Nephron (organoid): ENCODE measurements at regions not wholly inside any gene's neighbourhood (a gene's known extent, or its start where the extent isn't known, plus 50 kb on each side); places are given as distances from the start of the nearest gene placed in this dataset.

ENCODE experiments used
- H3K27ac Mint-ChIP-seq, 3 experiments: 2 replicates each; pipeline ENCODE4 v1.8.0; 2020; ENCODE audit warnings: mixed read lengths in 3 of 3, mild to moderate bottlenecking in 2 of 3, moderate library complexity in 1 of 3
- H3K27me3 Mint-ChIP-seq: 2 replicates; pipeline ENCODE4 v1.8.0; 2021; ENCODE audit warnings: low read depth, mild to moderate bottlenecking, moderate library complexity, mixed read lengths
- H3K36me3 Mint-ChIP-seq: 2 replicates; pipeline ENCODE4 v1.8.0; 2020; ENCODE audit warnings: low read depth, mixed read lengths
- H3K4me1 Mint-ChIP-seq: 2 replicates; pipeline ENCODE4 v1.8.0; 2020; ENCODE audit warnings: mixed read lengths
- H3K4me3 Mint-ChIP-seq, 3 experiments: 2 replicates each; pipeline ENCODE4 v1.8.0; 2020; ENCODE audit warnings: mild to moderate bottlenecking in 3 of 3, mixed read lengths in 3 of 3, moderate library complexity in 2 of 3
- H3K9me3 Mint-ChIP-seq: 2 replicates; pipeline ENCODE4 v1.8.0; 2020; ENCODE audit warnings: mixed read lengths
- TF ChIP-seq, protein P1 (sequence below), 3 experiments: fragments of 200-600 bp; sonication (generic); IDR thresholded peaks; one replicate each; pipeline ENCODE4 v1.5.0; 2021; ENCODE audit warnings: antibody characterized with exemption in 3 of 3; ENCODE audit not compliant: unreplicated experiment in 3 of 3

DNA sequence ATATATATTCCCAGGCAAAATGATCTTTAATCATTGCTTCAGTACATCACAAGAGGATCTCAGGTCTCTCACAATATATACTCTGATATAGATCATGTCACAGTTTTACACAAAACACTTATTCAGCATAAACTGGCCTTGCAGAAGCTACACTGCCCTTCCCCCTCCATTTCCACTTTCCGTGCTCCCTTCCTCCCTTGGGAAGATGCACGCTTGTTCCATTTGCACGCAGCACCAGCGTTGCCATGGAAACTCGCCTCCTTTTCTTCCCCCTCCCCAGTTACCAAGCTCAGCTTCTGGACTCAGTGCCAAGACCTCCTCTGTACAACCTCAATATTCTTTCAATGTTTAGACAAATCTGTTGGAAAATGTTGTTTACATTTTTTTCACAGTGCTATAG is 154.6 kb downstream of the RFPL4B start:
- Mint-ChIP-seq H3K9me3 (peaks cover 1% of the 10 kb centered on the region), H3K27ac (peak overlapping the region; percentile 7 to 81 (median 63)), H3K4me1 (peaks cover 26% of the 10 kb centered on the region), H3K36me3 (no peaks in the 10 kb centered on the region), H3K27me3 (no peaks in the 10 kb centered on the region), H3K4me3 (peak overlapping the region; percentile 21 to 37 (median 28))
- TF ChIP-seq, protein P1, sequence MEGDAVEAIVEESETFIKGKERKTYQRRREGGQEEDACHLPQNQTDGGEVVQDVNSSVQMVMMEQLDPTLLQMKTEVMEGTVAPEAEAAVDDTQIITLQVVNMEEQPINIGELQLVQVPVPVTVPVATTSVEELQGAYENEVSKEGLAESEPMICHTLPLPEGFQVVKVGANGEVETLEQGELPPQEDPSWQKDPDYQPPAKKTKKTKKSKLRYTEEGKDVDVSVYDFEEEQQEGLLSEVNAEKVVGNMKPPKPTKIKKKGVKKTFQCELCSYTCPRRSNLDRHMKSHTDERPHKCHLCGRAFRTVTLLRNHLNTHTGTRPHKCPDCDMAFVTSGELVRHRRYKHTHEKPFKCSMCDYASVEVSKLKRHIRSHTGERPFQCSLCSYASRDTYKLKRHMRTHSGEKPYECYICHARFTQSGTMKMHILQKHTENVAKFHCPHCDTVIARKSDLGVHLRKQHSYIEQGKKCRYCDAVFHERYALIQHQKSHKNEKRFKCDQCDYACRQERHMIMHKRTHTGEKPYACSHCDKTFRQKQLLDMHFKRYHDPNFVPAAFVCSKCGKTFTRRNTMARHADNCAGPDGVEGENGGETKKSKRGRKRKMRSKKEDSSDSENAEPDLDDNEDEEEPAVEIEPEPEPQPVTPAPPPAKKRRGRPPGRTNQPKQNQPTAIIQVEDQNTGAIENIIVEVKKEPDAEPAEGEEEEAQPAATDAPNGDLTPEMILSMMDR (IDR thresholded peaks at IDR 0.05; ENCODE audit: unreplicated experiment in 3 of 3): no peak

DNA sequence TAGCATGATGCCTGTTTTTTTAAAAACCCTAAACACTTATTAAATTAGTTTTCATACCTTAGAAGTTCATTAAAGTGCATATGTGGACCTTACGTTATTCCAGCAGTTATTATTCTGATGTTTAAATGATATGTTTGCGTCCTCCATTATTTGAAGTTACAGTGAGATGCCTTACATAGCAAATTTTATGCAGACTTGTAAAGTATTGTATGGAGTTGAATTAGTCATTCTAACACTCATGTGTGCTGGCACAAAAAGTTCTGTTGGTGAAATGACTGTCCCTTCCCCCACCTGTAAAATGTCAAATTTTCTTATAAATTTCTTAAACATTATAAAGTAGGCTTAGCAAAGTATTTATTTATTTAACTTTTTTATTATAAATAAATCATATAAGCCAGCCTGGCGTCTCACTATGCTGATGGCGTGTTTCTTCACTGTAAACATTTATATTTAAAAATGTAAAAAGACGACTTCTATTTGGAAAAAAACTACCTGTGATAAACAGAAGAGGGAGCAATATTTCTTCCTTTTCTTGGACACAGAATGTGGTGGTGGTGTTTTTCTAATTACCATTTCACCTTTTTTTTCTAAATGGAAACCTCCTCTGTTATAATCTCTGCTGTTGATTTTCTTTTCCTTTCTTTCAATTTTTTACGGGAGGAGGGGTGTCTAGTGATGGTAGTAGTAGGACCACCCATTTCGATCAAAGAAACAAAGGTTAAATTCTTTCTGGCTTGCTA is 155.4 kb downstream of the RFPL4B start:
- no peaks in the 10 kb centered on the region for H3K27me3 Mint-ChIP-seq
- TF ChIP-seq, protein P1 (IDR thresholded peaks at IDR 0.05; ENCODE audit: unreplicated experiment in 3 of 3): peak; percentile 39 to 52 (median 43)
- peaks cover 26% of the 10 kb centered on the region for H3K4me1 Mint-ChIP-seq
- no peaks in the 10 kb centered on the region for H3K36me3 Mint-ChIP-seq
- peak overlapping the region in 2 of 3 experiments; percentile 5 to 20 for H3K4me3 Mint-ChIP-seq
- H3K9me3 Mint-ChIP-seq: no peaks in the 10 kb centered on the region
- peak overlapping the region; percentile 77 to 94 (median 84) for H3K27ac Mint-ChIP-seq

DNA sequence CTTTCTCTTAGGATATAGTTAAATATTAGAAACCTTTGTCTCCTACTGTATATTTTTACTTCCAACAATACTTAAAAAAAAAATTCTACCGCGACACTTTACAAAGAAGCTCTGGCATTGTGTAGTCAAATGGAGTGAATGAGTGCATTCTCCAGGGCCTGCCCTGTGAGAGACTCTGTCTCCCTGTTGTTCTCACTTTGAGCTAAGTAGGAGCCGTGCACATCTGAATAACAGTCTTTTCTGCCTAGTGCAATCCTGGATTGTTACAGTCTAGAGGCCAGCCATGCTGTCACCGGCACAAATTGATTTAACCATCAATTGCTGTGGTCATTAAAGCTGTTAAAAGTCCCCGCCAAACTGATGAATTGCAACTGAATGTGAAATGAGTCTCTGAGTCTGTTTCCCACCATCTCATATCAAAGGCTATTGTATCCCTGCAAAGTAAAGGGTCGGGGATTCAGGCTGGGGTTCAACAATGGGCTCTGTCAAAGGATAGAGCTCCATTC is 156.0 kb downstream of the RFPL4B start:
- no peaks in the 10 kb centered on the region for H3K36me3 Mint-ChIP-seq
- H3K4me3 Mint-ChIP-seq: peak overlapping the region; percentile 11 to 20 (median 18)

DNA sequence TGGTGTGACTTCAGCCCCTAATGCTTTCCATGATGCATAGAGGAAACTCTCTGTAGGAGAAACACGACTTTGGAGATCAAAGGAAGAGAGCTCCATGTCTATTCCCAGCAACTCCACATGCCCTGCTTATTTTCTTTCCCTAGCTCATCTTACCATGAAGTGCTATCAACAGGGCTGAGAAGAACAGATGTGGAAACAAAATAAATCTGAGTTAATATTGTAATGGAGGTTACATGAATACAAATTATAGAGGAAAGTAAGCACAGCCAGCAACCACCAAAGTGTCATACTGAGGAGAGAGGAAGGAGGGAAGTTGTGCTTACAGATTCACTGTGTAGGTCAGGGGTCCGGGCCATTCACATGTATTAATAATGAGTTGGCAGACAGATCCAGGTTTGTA is 157.5 kb downstream of the RFPL4B start:
- peaks cover 26% of the 10 kb centered on the region for H3K4me1 Mint-ChIP-seq
- H3K36me3 Mint-ChIP-seq: peaks cover 7% of the 10 kb centered on the region
- peaks cover 8% of the 10 kb centered on the region for H3K9me3 Mint-ChIP-seq
- TF ChIP-seq, protein P1 (IDR thresholded peaks at IDR 0.05; ENCODE audit: unreplicated experiment in 3 of 3): no peak
- H3K27me3 Mint-ChIP-seq: no peaks in the 10 kb centered on the region
- no peak overlapping the region for H3K4me3 Mint-ChIP-seq
- peak overlapping the region; percentile 16 to 57 (median 37) for H3K27ac Mint-ChIP-seq

More for the DNA sequence above, 156.0 kb downstream of the RFPL4B start:
- Mint-ChIP-seq H3K27ac (peak overlapping the region; percentile 77 to 94 (median 84)), H3K9me3 (no peaks in the 10 kb centered on the region), H3K27me3 (no peaks in the 10 kb centered on the region), H3K4me1 (peaks cover 26% of the 10 kb centered on the region)
- TF ChIP-seq, protein P1 (IDR thresholded peaks at IDR 0.05; ENCODE audit: unreplicated experiment in 3 of 3): no peak

DNA sequence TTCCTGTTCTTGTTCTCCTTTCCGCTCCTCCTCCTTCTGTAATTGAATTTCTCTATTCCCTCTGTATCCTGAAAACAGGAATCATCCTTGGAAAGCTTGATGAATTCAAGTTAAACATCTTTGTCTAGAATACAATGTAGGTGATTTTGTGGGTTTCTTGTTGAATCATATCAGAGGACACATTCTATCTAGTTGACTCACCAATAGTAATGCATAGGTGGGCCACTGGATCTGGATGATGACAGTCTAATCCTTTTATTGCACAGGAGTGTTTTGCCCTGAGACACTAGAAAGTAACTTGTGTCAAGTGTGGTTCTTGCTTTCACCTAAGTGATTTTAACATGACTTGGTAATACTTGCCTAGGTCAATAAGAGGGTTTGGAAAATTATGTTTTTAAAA is 164.3 kb downstream of the RFPL4B start:
- H3K27ac Mint-ChIP-seq: no peak overlapping the region
- no peaks in the 10 kb centered on the region for H3K27me3 Mint-ChIP-seq
- peaks cover 11% of the 10 kb centered on the region for H3K36me3 Mint-ChIP-seq
- TF ChIP-seq, protein P1 (IDR thresholded peaks at IDR 0.05; ENCODE audit: unreplicated experiment in 3 of 3): no peak
- H3K4me1 Mint-ChIP-seq: no peaks in the 10 kb centered on the region
- H3K9me3 Mint-ChIP-seq: peaks cover 16% of the 10 kb centered on the region
- no peak overlapping the region for H3K4me3 Mint-ChIP-seq

DNA sequence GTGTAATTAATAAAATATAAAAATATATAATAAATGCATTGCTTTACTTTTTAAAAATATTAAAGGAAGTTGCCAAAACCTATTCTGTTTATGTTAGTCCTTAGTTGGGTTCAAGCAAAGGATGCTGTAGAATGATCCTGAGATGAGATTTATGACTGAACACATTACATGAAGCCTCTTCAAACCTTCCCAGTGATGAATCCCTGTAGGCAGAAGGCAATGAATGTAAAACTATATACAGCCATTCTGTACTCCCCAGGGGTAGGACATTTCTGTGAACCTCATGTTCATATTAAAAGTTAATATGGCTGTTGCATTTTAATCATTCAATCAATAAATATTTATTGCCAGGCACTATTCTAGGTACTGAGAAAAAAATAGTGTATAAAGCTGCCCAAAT is 166.0 kb downstream of the RFPL4B start:
- no peaks in the 10 kb centered on the region for H3K27me3 Mint-ChIP-seq

More for the DNA sequence above, 166.0 kb downstream of the RFPL4B start:
- H3K36me3 Mint-ChIP-seq: peaks cover 11% of the 10 kb centered on the region
- H3K4me1 Mint-ChIP-seq: no peaks in the 10 kb centered on the region
- H3K27ac Mint-ChIP-seq: no peak overlapping the region
- H3K4me3 Mint-ChIP-seq: no peak overlapping the region
- TF ChIP-seq, protein P1 (IDR thresholded peaks at IDR 0.05; ENCODE audit: unreplicated experiment in 3 of 3): no peak
- H3K9me3 Mint-ChIP-seq: peaks cover 16% of the 10 kb centered on the region
